Heart left ventricle (tissue), 16 donors: ENCODE measurements at regions not wholly inside any gene's neighbourhood (a gene's known extent, or its start where the extent isn't known, plus 50 kb on each side); places are given as distances from the start of the nearest gene placed in this dataset.

ENCODE experiments used
- ATAC-seq, 4 donors: fragments of 200-7000 bp; cut with Tn5 transposase; one replicate each; pipeline ENCODE4 v1.9.1; 2020 to 2022; ENCODE audit warnings: moderate library complexity in 4 of 4, mild to moderate bottlenecking in 3 of 4, moderate number of reproducible peaks in 1 of 4
- DNase-seq, 5 donors: peaks; one replicate each; pipeline ENCODE4 v3.0.0-alpha.2; 2020
- H3K27ac ChIP-seq, 12 donors: fragments of 200-600 bp; sonication (generic) in 4 of 12; one replicate each; pipeline versions ENCODE4 v1.5.0 to v1.8.0; 2016 to 2022; ENCODE audit warnings: mild to moderate bottlenecking in 2 of 12
- H3K27me3 ChIP-seq, 9 donors: fragments of 200-600 bp; sonication (generic) in 2 of 9; one replicate each; pipeline versions ENCODE4 v1.5.1 to v1.8.0; 2016 to 2022; ENCODE audit warnings: mild to moderate bottlenecking in 3 of 9
- H3K36me3 ChIP-seq, 9 donors: fragments of 200-600 bp; sonication (generic) in 2 of 9; one replicate each; pipeline versions ENCODE4 v1.5.0 to v1.8.0; 2018 to 2022; ENCODE audit warnings: mild to moderate bottlenecking in 2 of 9
- H3K4me1 ChIP-seq, 12 donors: fragments of 200-600 bp; sonication (generic) in 4 of 12; one replicate each; pipeline versions ENCODE4 v1.5.0 to v1.8.0; 2016 to 2022; ENCODE audit warnings: mild to moderate bottlenecking in 3 of 12
- H3K4me3 ChIP-seq, 12 donors: fragments of 200-600 bp; sonication (generic) in 4 of 12; one replicate each; pipeline versions ENCODE4 v1.5.0 to v1.8.0; 2017 to 2022; ENCODE audit warnings: mild to moderate bottlenecking in 9 of 12, moderate library complexity in 4 of 12
- H3K9me3 ChIP-seq, 12 donors: fragments of 200-600 bp; sonication (generic) in 4 of 12; one replicate each; pipeline versions ENCODE4 v1.5.0 to v1.8.0; 2016 to 2022; ENCODE audit warnings: mild to moderate bottlenecking in 1 of 12
- POLR2A ChIP-seq, 2 donors: fragments of 450-650 bp; IDR thresholded peaks; one replicate each; pipeline ENCODE4 v1.6.1; 2017; ENCODE audit warnings: antibody characterized with exemption in 2 of 2, mild to moderate bottlenecking in 2 of 2, moderate library complexity in 2 of 2
- WGBS, 4 donors: extraction: QIAGEN DNeasy Blood & Tissue Kit in 2 of 4; methylation state at CpG; one replicate each; pipeline versions ENCODE4 v1.1.5 to v1.1.7; 2013 to 2018; 5-methylcytosine and 5-hydroxymethylcytosine counted together
- intact Hi-C, 10 donors: fragments of 100-400 bp; cut with DNase I; formaldehyde crosslinking; loops; one replicate each; pipeline versions ENCODE4 v1.11.1 to v1.14.2; 2022
- TF ChIP-seq, protein P1 (sequence below), 12 donors: fragments of 200-600 bp; sonication (generic) in 4 of 12; IDR thresholded peaks; one replicate each; pipeline versions ENCODE4 v1.5.0 to v1.8.0; 2018 to 2022; ENCODE audit warnings: antibody characterized with exemption in 12 of 12, mild to moderate bottlenecking in 5 of 12
- donor health status: ischemic (EF 13 %, LVEDD 7.1; RV severe dilation, severe dysfunction).
- donor health status: healthy with polysubstance abuse.
- donor health status: DM: no; HTN: yes; CAD: no.
- donor health status: DM: no; HTN: no; CAD: no.
- donor health status: ischemic (EF 25% LVEDD 6.9; RV normal size, moderate dysfunction).
- donor health status: ischemic (EF 25% LVEDD 5.7; RV mildly dilated, moderate dysfunction).
- donor health status: healthy.
- donor health status: DM: yes; HTN: yes; CAD: no.
- donor health status: ischemic (EF 35%, LVEDD 5.7; RV mildly dilated, moderate dysfunction).
- donor health status: nonischemic (EF 11% LVEDD 7.7; RV severe dilation, severe dysfunction).
- donor health status: DM: yes; HTN: yes; CAD: no.
- donor health status: PGD.
- donor health status: ischemic (EF 29% LVEDD 5.4; RV normal size, mild dysfunction).
- donor health status: nonischemic (EF 23%, LVEDD 6.1; RV moderate dilation, normal function).

DNA sequence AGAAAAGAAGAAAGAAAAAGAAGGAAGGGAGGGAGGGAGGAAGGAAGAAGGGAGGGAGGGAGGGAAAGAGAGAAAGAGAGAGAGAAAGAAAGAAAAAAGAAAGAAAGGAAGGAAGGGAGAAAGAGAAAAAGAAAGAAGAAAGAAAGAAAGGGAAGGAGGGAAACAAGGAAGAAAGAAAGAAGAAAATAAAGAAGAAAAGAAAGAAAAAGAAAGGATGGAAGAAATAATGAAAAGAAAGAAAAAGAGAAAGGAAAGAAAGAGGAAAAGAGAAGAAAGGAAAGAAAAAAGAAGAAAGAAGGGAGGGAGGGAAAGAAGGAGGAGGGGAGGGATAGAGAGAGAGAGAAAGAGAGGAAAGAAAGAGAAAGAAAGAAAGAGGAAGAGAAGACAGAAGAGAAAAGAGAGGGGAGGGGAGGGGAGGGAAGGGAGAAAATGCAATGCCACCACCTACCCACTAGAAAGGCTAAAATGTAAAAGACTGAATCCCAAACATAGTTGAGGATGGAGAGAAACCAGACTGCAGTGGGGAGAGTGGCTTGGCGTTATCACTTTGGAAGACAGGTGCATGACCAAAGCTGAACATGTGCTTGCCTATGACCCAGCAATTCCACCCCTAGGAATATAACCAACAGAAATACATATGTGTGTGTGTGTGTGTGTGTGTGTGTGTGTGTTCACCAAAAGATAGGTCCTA lies 66.9 kb upstream of the KLF13 start:
- no peaks in the 10 kb centered on the region for H3K9me3 ChIP-seq
- WGBS, 4 donors: 86 to 94% (median 92%) methylated on average over 1 of the region's 1 CpG
- no peak for TF ChIP-seq POLR2A (IDR thresholded peaks at IDR 0.05)
- TF ChIP-seq, protein P1, sequence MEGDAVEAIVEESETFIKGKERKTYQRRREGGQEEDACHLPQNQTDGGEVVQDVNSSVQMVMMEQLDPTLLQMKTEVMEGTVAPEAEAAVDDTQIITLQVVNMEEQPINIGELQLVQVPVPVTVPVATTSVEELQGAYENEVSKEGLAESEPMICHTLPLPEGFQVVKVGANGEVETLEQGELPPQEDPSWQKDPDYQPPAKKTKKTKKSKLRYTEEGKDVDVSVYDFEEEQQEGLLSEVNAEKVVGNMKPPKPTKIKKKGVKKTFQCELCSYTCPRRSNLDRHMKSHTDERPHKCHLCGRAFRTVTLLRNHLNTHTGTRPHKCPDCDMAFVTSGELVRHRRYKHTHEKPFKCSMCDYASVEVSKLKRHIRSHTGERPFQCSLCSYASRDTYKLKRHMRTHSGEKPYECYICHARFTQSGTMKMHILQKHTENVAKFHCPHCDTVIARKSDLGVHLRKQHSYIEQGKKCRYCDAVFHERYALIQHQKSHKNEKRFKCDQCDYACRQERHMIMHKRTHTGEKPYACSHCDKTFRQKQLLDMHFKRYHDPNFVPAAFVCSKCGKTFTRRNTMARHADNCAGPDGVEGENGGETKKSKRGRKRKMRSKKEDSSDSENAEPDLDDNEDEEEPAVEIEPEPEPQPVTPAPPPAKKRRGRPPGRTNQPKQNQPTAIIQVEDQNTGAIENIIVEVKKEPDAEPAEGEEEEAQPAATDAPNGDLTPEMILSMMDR (IDR thresholded peaks at IDR 0.05): no peak
- no peak for DNase-seq
- H3K36me3 ChIP-seq: no peaks in the 10 kb centered on the region
- H3K27me3 ChIP-seq: no peaks in the 10 kb centered on the region
- no peak for ATAC-seq
- H3K27ac ChIP-seq: no peak overlapping the region
- peaks cover 0 to 64% (median 11%) of the 10 kb centered on the region in 12 donors for H3K4me1 ChIP-seq
- H3K4me3 ChIP-seq: no peak overlapping the region
- intact Hi-C loops: no loop called here

DNA sequence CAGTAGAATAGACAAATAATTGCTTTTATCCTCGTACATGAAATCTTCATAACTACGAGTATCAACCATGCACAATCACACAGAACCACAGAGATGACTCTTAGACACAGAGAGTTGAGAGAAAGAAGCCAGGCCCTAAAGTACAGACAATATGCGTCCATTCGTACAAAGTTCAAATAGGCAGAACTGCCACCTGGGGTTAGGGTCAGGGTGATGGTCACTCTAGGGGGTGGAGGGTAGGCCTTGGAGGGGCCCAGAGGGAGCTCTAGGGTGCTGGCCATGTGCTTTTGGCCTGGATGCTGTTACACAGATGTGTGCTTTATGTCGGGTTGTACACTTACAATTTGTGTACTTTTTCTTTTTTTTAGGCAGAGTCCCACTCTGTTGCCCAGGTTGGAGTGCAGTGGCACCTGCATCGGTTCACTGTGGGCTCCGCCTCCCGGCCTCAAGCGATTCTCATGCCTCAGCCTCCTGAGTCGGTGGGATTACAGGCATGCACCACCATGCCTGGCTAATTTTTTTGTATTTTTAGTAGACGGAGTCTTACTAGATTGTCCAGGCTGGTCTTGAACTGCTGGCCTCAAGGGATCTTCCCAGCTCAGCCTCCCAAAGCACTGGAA lies 65.9 kb upstream of the KLF13 start:
- Histone ChIP-seq H3K27me3 (no peaks in the 10 kb centered on the region), H3K4me1 (peaks cover 0 to 64% (median 12%) of the 10 kb centered on the region in 12 donors), H3K9me3 (no peaks in the 10 kb centered on the region), H3K27ac (no peak overlapping the region), H3K36me3 (no peaks in the 10 kb centered on the region), H3K4me3 (no peak overlapping the region)
- ATAC-seq (no peak), DNase-seq (no peak)
- intact Hi-C loops: no loop called here
- no peak for TF ChIP-seq POLR2A (IDR thresholded peaks at IDR 0.05)
- TF ChIP-seq, protein P1 (IDR thresholded peaks at IDR 0.05): no peak
- 91 to 97% (median 95%) methylated on average over 11 of the region's 11 CpGs for WGBS, 4 donors

DNA sequence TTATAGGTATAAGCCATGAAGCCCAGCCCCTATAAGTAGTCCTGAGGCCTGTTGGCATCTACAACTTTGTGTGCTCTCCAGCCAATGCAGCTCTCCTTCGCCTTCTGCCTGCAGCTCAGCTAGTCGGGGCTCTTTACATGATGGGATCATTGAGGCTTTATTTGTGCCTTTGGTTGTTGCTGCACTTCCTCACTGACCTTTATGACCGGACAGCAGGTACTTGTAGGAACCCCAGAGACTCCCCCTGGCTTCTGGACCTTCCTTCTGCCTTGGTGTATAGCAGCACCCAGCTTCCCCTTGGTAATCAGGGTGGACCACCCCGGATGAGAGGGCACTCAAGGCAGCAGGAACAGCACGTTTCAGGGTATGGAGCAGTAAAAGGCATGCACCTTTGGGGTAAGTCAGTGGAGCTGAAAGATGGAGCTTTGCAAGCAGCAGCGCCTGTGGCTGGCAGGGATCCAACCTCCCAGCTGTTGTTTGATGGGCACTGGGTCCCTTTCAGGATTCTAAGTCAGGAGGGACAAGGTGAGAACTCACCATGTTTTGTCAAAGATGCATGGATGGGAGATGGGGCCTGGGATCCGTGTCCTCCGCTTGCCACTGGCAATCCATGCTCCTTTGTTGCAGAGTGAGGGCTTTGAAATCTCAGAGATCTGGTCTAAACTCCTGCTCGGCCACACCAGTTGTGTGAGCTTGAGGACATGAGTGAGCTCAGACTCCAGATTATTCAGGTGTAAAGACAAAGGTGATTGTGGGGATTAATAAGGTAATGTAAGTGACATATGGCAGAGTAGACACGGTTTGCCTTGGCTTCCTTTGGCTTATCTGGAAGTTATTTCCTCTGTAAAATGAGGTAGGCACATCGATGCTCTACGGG lies 65.1 kb upstream of the KLF13 start:
- intact Hi-C loops: no loop called here
- Histone ChIP-seq H3K36me3 (no peaks in the 10 kb centered on the region), H3K4me1 (peaks cover 0 to 63% (median 14%) of the 10 kb centered on the region in 12 donors), H3K27ac (peak overlapping the region in 1 of 12 donors; percentile 96), H3K4me3 (no peak overlapping the region), H3K27me3 (no peaks in the 10 kb centered on the region), H3K9me3 (no peaks in the 10 kb centered on the region)
- TF ChIP-seq, protein P1 (IDR thresholded peaks at IDR 0.05): no peak
- no peak for TF ChIP-seq POLR2A (IDR thresholded peaks at IDR 0.05)
- WGBS, 4 donors: 87 to 90% (median 88%) methylated on average over 11 to 12 of the region's 12 CpGs
- peak in 1 of 5 donors; percentile 17 for DNase-seq
- ATAC-seq: no peak

DNA sequence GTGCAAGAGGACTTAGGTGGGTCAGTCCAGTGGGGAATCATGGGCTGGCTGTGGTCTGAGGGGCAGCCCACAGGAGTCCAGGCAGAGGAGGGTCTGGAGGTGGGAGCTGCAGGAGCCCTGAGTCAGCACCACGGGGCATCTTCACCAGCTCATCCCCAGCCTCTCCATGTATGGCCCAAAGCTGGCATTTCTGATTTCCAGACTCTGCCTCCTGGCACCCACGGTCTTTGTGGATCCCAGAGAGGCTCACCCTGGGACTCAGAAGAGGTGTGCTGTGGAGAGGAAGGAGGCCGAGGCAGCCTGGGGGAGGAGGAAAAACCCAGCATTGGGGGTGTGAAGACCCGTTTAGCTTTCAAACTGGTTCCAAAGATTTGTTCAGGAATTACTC lies 64.5 kb upstream of the KLF13 start:
- DNase-seq: peak in 1 of 5 donors; percentile 7
- Histone ChIP-seq H3K36me3 (no peaks in the 10 kb centered on the region), H3K4me1 (peaks cover 0 to 63% (median 14%) of the 10 kb centered on the region in 12 donors), H3K9me3 (no peaks in the 10 kb centered on the region), H3K4me3 (no peak overlapping the region), H3K27me3 (no peaks in the 10 kb centered on the region), H3K27ac (peak overlapping the region in 1 of 12 donors; percentile 96)
- intact Hi-C loops: no loop called here
- no peak for TF ChIP-seq POLR2A (IDR thresholded peaks at IDR 0.05)
- TF ChIP-seq, protein P1 (IDR thresholded peaks at IDR 0.05): no peak
- ATAC-seq: no peak
- WGBS, 4 donors: 90 to 97% (median 93%) methylated on average over 4 of the region's 4 CpGs
